K562 (cell line): ENCODE measurements at regions not wholly inside any gene's neighbourhood (a gene's known extent, or its start where the extent isn't known, plus 50 kb on each side); places are given as distances from the start of the nearest gene placed in this dataset.

ENCODE experiments used
- ATAC-seq: fragments of 200-7000 bp; cut with Tn5 transposase; 3 replicates; pipeline ENCODE4 v1.9.1; 2020; ENCODE audit warnings: moderate library complexity
- BruUV-seq: library from RNA; stranded (reverse); fragments of 400-500 nt; replicated peaks from 2 replicates; lab custom pipeline; 2021; lab: Mats Ljungman, UMichigan
- CTCF ChIA-PET: fragments of 300-600 bp; formaldehyde crosslinking; extraction: SDS; loops from one replicate; lab custom pipeline; 2021; ENCODE audit warnings: low intra/inter-chr PET ratio; lab: Yijun Ruan, JAX
- POLR2A ChIA-PET: fragments of 300-600, 350-650 bp; sonication (Branson Sonifier 250); formaldehyde crosslinking; extraction: SDS; loops from one replicate; lab custom pipeline; 2021; ENCODE audit warnings: antibody characterized with exemption, inconsistent platforms; lab: Yijun Ruan, JAX
- DNase-seq, 4 experiments: peaks; one replicate each; pipeline versions ENCODE4 v3.0.0 to v3.0.0-alpha.2; 2011 to 2018; ENCODE audit warnings: low spot score in 3 of 4, mixed read lengths in 3 of 4; ENCODE audit errors: extremely low read depth in 1 of 4
- FAIRE-seq: peaks from 2 replicates; lab custom pipeline; 2011; peaks lifted over from hg19 to GRCh38; lab: Jason Lieb, UNC
- H2AFZ ChIP-seq: 2 replicates; pipeline ENCODE4 v1.6.0; 2011; ENCODE audit warnings: low read depth, low read length, control low read depth, inconsistent platforms
- H3K27ac ChIP-seq: fragments of 200-600 bp; 3 replicates; pipeline ENCODE4 v1.8.0; 2011; ENCODE audit warnings: low read depth, mild to moderate bottlenecking, control low read depth, inconsistent platforms, low read length, moderate library complexity, mixed read lengths; ENCODE audit errors: extremely low read depth
- H3K27me3 ChIP-seq, 2 experiments: fragments of 300-600 bp in 1 of 2; 2 replicates in 1 of 2; 3 replicates in 1 of 2; pipeline versions ENCODE4 v1.6.0 to v1.8.0; 2011; ENCODE audit warnings: inconsistent platforms in 2 of 2, low read length in 2 of 2, mild to moderate bottlenecking in 1 of 2, mixed read lengths in 1 of 2, moderate library complexity in 1 of 2; ENCODE audit not compliant: control insufficient read depth in 2 of 2, insufficient read depth in 2 of 2
- H3K36me3 ChIP-seq: fragments of 300-600 bp; 3 replicates; pipeline ENCODE4 v1.8.0; 2011; ENCODE audit warnings: mild to moderate bottlenecking, low read length, inconsistent platforms; ENCODE audit not compliant: control insufficient read depth, insufficient read depth
- H3K4me1 ChIP-seq, 2 experiments: fragments of 200-600 bp in 1 of 2; replicated peaks in 1 of 2; 2 replicates in 1 of 2; 3 replicates in 1 of 2; pipeline versions ENCODE4 v1.5.1 to v1.8.0; 2011; ENCODE audit warnings: inconsistent platforms in 2 of 2, low read length in 2 of 2, mild to moderate bottlenecking in 1 of 2, mixed read lengths in 1 of 2, moderate library complexity in 1 of 2; ENCODE audit not compliant: control insufficient read depth in 2 of 2, insufficient read depth in 2 of 2
- H3K4me2 ChIP-seq: 2 replicates; pipeline ENCODE4 v1.6.1; 2011; ENCODE audit warnings: low read length, control low read depth, inconsistent platforms, mixed read lengths; ENCODE audit not compliant: insufficient read depth
- H3K4me3 ChIP-seq: fragments of 200-600 bp; sonication (generic), shearing (Covaris generic); 2 replicates; pipeline ENCODE4 v1.5.1; 2016; ENCODE audit warnings: control low read depth, inconsistent platforms
- H3K79me2 ChIP-seq: fragments of 200-600 bp; 3 replicates; pipeline ENCODE4 v1.8.0; 2011; ENCODE audit warnings: low read length, inconsistent platforms; ENCODE audit not compliant: control insufficient read depth, insufficient read depth
- H3K9ac ChIP-seq, 2 experiments: 2 replicates each; pipeline versions ENCODE4 v1.6.0 to v1.6.1; 2011; ENCODE audit warnings: low read depth in 2 of 2, low read length in 2 of 2, control low read depth in 1 of 2, inconsistent platforms in 1 of 2, mild to moderate bottlenecking in 1 of 2, mixed read lengths in 1 of 2; ENCODE audit not compliant: insufficient read depth in 1 of 2
- H3K9me1 ChIP-seq: one replicate; pipeline ENCODE4 v1.6.0; 2011; ENCODE audit warnings: inconsistent platforms, mild to moderate bottlenecking, low read length, moderate library complexity; ENCODE audit not compliant: control insufficient read depth, insufficient read depth
- H3K9me3 ChIP-seq: replicated peaks from 2 replicates; pipeline ENCODE4 v1.5.1; 2011; ENCODE audit warnings: low read depth, low read length, inconsistent platforms; ENCODE audit not compliant: control insufficient read depth, insufficient read depth
- H4K20me1 ChIP-seq: replicated peaks from 2 replicates; pipeline ENCODE4 v1.6.1; 2011; ENCODE audit warnings: low read length, inconsistent platforms, mixed read lengths; ENCODE audit not compliant: control insufficient read depth, insufficient read depth
- CBFA2T3 ChIP-seq: fragments of 450-650 bp; IDR thresholded peaks from 2 replicates; pipeline ENCODE4 v1.6.1; 2017
- TARDBP ChIP-seq: fragments of 450-650 bp; IDR thresholded peaks from 2 replicates; pipeline ENCODE4 v1.6.1; 2016
- ZNF212 ChIP-seq: fragments of 450-650 bp; formaldehyde crosslinking; IDR thresholded peaks from 2 replicates; pipeline ENCODE4 v1.4.0; 2020; ENCODE audit warnings: mild to moderate bottlenecking
- WGBS: fragments of 100-300 bp; shearing (Covaris generic); methylation state at CpG from one replicate; pipeline ENCODE4 v1.1.6; 2016; ENCODE audit warnings: low coverage, mixed read lengths; ENCODE audit not compliant: insufficient coverage; ENCODE audit errors: missing lambda C conversion rate; 5-methylcytosine and 5-hydroxymethylcytosine counted together
- in situ Hi-C: fragments of 300-500 bp; cut with MboI; formaldehyde crosslinking; loops from 4 replicates; pipeline ENCODE4 v1.15.0; 2018; ENCODE audit warnings: inconsistent platforms, mixed read lengths
- intact Hi-C: fragments of 100-400 bp; cut with micrococcal nuclease; formaldehyde crosslinking; loops from 2 replicates; pipeline ENCODE4 v1.14.2; 2022
- TF ChIP-seq, protein P1 (sequence below): sonication (generic); formaldehyde crosslinking; IDR thresholded peaks from 2 replicates; pipeline ENCODE4 v1.8.0; 2023; ENCODE audit warnings: mild to moderate bottlenecking, missing genetic modification reagents

DNA sequence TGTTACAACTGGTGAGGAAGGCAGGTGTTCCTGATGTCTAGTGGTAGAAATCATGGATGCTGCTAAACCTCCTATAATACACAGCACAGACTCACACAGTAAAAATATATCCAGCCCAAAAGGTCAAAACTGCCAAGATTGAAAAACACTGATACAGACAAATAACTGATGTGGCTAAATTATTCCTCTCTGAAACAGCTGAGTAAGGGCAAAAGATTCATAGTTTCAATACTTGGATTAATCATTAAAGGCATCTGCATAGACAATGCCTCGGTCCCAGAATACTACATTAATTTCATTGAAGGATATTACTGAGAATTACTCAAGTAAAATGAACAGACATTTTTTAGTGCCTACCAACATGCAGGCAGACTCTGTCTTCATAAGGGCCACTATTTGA lies 180.7 kb upstream of the CRIM1 start (continued):
- TF ChIP-seq, protein P1, sequence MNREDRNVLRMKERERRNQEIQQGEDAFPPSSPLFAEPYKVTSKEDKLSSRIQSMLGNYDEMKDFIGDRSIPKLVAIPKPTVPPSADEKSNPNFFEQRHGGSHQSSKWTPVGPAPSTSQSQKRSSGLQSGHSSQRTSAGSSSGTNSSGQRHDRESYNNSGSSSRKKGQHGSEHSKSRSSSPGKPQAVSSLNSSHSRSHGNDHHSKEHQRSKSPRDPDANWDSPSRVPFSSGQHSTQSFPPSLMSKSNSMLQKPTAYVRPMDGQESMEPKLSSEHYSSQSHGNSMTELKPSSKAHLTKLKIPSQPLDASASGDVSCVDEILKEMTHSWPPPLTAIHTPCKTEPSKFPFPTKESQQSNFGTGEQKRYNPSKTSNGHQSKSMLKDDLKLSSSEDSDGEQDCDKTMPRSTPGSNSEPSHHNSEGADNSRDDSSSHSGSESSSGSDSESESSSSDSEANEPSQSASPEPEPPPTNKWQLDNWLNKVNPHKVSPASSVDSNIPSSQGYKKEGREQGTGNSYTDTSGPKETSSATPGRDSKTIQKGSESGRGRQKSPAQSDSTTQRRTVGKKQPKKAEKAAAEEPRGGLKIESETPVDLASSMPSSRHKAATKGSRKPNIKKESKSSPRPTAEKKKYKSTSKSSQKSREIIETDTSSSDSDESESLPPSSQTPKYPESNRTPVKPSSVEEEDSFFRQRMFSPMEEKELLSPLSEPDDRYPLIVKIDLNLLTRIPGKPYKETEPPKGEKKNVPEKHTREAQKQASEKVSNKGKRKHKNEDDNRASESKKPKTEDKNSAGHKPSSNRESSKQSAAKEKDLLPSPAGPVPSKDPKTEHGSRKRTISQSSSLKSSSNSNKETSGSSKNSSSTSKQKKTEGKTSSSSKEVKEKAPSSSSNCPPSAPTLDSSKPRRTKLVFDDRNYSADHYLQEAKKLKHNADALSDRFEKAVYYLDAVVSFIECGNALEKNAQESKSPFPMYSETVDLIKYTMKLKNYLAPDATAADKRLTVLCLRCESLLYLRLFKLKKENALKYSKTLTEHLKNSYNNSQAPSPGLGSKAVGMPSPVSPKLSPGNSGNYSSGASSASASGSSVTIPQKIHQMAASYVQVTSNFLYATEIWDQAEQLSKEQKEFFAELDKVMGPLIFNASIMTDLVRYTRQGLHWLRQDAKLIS (CRISPR knock-in tag): no peak
- TF ChIP-seq ZNF212 (CRISPR knock-in tag): no peak

DNA sequence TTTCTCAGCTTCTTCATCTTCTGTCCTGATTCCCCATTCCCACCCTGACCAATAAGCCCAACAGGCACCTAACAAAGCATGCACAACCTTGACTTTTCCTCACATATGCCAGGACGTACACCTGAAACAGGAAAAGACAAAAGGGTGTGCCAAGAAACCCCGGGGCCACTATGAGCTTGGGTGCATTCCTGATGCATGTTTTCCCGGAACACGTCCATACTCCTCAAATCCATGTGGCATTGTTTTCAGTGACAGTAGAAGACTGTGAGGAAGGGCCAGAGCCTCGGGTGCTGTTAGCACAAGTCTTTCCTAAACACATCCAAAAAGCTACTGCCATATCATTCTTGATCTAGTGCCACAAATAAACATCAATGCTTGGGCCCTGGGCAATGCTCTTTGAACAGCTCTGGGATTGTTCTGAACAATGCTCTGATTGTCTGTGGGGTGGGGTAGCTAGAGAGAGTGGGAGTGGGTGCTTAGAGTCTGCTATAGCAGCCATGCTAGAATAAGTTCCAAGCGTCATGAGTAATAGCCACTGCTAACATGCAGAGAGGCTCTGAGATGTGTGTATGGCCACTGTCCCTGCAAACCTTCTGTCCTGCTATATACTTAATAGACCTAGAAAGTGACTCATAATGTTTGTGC lies 181.7 kb upstream of the CRIM1 start:
- DNase-seq: no peak
- no peaks in the 10 kb centered on the region for H3K4me1 ChIP-seq
- no peak for TF ChIP-seq TARDBP
- TF ChIP-seq CBFA2T3: no peak
- ChIA-PET CTCF (no interaction called here), POLR2A (no interaction called here)
- ATAC-seq: no peak
- H3K9me1 ChIP-seq: no peaks in the 10 kb centered on the region
- in situ Hi-C loops: no loop called here
- BruUV-seq: no TSS peak
- H3K27ac ChIP-seq: no peak overlapping the region
- intact Hi-C loops: no loop called here
- no peak overlapping the region for H2AFZ ChIP-seq
- H3K9ac ChIP-seq: no peak overlapping the region
- no peaks in the 10 kb centered on the region for H3K79me2 ChIP-seq
- no peaks in the 10 kb centered on the region for H3K27me3 ChIP-seq
- H4K20me1 ChIP-seq: no peaks in the 10 kb centered on the region
- WGBS: 0% methylated on average over 6 of the region's 6 CpGs
- no peaks in the 10 kb centered on the region for H3K36me3 ChIP-seq
- no peak for FAIRE-seq
- H3K9me3 ChIP-seq: peaks cover 2% of the 10 kb centered on the region; the same call in 1 of the 2 replicates
- no peak overlapping the region for H3K4me3 ChIP-seq
- H3K4me2 ChIP-seq: no peak overlapping the region
